C4-2B (cell line): ENCODE measurements at regions not wholly inside any gene's neighbourhood (a gene's known extent, or its start where the extent isn't known, plus 50 kb on each side); places are given as distances from the start of the nearest gene placed in this dataset.

Experiments used
- H3K27ac ChIP-seq: fragments of 450-650 bp; 2 replicates; pipeline ENCODE4 v1.5.1; 2017
- CTCF ChIP-seq: fragments of 450-650 bp; conservative IDR thresholded peaks from 2 replicates; pipeline ENCODE4 v1.5.1; 2017; ENCODE audit warnings: mild to moderate bottlenecking
- ZFX ChIP-seq: fragments of 450-650 bp; IDR thresholded peaks from 2 replicates; pipeline ENCODE4 v1.6.1; 2017

- H3K27ac ChIP-seq = no peak overlapping the region
- TF ChIP-seq ZFX (no peak), CTCF (no peak)
Observed at GRCh38 chr3:148068466-148068865, 629.2 kb upstream of the AGTR1 start.

DNA sequence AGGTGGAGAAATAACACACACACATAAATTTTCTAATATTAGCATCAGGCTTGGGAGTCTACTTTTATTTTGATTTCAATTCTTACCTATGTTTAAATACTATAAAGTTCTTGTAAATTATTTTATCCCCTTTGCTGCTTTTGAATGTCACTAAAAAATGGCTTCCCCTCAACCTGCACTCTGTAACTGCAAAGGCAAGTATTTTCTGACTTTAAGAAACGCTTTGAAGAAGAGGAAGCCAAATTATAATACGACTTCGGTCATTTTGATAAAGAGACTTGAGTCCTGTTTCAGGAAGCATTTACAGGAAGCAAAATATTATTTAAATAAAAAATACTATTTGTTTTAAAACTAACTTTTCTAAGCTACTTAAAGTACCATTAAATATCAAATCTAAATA is 627.7 kb upstream of the AGTR1 start:
- H3K27ac ChIP-seq = no peak overlapping the region
- TF ChIP-seq ZFX (no peak), CTCF (no peak)

- no peak overlapping the region for H3K27ac ChIP-seq
- TF ChIP-seq ZFX (no peak), CTCF (no peak)
Observed at GRCh38 chr3:148073721-148074456, 623.8 kb upstream of the AGTR1 start.

DNA sequence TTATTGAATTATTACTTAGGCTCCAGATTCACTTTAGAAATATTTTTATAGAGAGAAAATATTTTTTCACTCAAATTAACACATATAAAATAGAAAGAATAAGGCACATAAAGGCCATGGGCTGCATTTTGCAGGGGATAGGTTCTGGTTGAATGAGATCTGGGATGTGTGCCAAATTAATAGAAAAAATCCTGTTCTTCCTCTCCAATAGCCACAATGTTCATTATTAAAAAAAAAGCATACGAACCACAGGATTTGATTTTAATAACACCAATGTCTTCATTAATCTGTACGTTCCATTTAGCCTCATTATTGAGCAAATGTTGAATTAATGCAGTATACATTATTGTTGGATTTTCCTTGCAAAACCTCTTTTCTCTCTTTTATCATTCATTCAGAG is 622.8 kb upstream of the AGTR1 start:
- no peak overlapping the region for H3K27ac ChIP-seq
- TF ChIP-seq ZFX (no peak), CTCF (no peak)

DNA sequence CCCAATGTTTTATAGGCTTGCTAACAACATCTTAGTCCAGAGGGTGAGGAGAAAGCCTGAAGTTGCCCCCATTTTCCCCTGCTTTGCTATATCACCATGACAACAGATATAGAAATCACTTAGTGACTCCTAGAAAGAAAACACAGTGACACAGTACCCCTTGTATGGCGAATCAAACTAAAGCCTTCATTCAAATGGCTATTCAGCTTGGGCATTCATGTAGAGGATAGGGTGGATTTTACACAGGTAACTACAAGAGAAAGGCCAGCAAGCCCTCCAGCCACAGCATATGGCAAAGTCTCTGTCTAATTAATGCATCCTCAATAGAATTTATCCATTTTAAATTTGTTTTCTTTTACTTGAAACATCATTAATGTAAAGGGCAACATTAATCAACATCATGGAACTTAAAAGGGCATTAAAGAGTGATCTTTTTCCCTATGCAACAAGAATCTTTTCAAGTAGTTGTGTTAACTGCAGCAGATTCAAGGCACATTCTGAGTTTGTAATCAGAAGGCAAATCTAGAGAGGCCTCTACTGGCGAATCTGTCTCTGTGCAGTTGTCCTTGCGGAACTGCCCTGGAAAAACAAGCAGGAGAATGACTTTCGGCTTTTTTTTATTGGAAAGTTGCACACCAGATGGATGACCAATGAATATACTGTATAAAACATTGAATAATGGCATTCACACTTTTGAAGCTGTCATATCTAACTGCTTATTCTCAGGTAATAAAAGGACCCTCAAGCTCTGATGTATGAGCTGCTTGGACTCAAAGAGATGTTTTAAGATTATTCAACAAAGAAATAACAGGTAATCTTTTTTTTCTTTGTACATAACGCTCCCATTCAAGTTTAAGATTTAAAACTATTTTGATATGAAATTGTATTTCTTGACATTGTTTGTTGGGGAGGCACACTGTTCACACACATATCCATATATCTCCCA is 621.7 kb upstream of the AGTR1 start:
- TF ChIP-seq ZFX (no peak), CTCF (peak; percentile 85)
- H3K27ac ChIP-seq = no peak overlapping the region

- no peak overlapping the region for H3K27ac ChIP-seq
- TF ChIP-seq ZFX (no peak), CTCF (peak; percentile 80)
Observed at GRCh38 chr3:148077318-148077923, 620.3 kb upstream of the AGTR1 start.

DNA sequence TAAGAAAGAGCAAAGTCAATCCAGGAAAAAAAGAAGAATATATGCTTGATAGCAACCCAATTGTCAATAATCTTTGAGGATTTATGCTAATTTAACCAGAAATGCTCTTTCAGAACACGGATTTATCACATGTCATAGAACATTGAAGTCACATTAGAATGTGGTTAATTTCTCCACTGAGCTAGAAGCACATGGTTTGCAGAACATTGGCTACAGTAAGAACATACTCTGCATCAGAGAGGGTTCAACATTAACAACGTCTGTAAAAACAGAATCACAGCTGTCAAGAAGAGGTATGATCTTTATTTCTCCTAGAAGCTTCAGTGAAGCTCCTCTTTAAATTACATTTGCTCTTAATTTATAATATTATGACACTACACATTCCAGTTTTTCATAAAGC is 619.7 kb upstream of the AGTR1 start:
- TF ChIP-seq CTCF = no peak
- TF ChIP-seq ZFX = no peak
- H3K27ac ChIP-seq = no peak overlapping the region
